ENCODE measurements at regions not wholly inside any gene's neighbourhood (a gene's known extent, or its start where the extent isn't known, plus 50 kb on each side); places are given as distances from the start of the nearest gene placed in this dataset.

DNA sequence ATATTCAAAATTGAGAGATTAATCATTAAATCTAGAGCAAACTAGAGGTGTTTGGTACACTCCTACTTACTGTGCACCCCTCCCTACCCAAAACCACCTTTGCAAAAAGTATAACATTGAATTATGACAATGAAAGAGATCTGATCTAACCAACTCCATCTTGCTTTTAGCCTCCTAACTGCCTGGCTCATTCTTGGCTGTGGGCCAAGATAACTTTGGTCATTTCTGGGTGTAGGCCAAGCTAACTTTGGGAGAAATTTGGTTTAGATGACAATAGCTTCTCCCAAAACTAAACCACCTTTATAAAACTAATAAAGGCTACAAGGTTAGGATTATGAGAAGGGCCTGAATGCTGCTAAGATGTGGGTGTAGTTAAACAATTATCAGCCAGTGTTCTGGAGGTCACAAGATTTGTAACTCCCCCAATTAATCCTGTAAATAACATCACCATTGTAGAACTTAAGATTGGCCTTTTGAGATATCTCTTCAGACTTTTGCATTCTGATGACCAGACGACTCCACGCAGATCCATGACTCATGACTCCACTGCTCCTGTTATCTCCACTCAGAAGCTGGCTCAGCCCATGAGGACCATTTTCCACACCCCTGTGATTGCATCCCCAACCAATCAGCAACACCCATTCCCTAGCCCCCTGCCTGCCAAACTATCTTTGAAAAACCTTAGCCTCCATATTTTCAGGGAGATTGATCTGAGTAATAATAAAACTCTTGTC lies 160.2 kb downstream of the FBXO15 start:
- no peak for TF ChIP-seq CTCF (IDR thresholded peaks at IDR 0.05)
- TF ChIP-seq POLR2A (IDR thresholded peaks at IDR 0.05), result no peak
- TF ChIP-seq POLR2AphosphoS5 (IDR thresholded peaks at IDR 0.05), result no peak
- no peak for TF ChIP-seq EP300 (IDR thresholded peaks at IDR 0.05; ENCODE audit: low read depth)

Data from transverse colon (tissue), 4 donors.